Stimulated activated CD4-positive, alpha-beta T cell treated with anti-CD3 and anti-CD28 coated beads, Interleukin-2, amount 100 ng/mL, for 48 hours (primary cell): ENCODE measurements at regions not wholly inside any gene's neighbourhood (a gene's known extent, or its start where the extent isn't known, plus 50 kb on each side); places are given as distances from the start of the nearest gene placed in this dataset.
"Not testable (repeated sequence)": the region's sequence is repeated elsewhere in the genome, so short reads cannot be mapped to it uniquely, and the experiment has no call there.

Source experiments
- DNase-seq, 2 donors: peaks; one replicate each; pipeline ENCODE4 v3.0.0-alpha.2; 2020

DNA sequence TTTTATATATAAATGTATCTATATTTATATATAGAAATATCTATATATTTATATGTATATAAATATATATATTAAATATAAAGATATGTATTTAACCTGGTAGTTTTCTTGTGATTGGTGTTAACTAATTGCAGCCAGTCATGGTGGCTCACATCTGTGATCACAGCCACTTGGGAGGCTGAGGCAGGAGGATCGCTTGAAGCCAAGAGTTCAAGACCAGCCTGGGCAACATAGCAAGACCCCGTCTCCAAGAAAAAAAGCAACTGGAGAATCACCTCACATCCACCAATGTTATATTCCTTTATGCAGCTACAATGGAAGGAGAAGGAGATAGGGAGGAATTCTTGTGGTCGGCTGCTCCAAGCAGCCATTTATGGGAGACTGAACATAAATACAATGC, 224.9 kb downstream of the BAMBI start:
- DNase-seq: no peak

GRCh38 chr10:28903063-28903462, 225.7 kb downstream of the BAMBI start:
- no peak for DNase-seq

- no peak for DNase-seq
Observed at GRCh38 chr10:28903736-28904135, 226.4 kb downstream of the BAMBI start.

DNA sequence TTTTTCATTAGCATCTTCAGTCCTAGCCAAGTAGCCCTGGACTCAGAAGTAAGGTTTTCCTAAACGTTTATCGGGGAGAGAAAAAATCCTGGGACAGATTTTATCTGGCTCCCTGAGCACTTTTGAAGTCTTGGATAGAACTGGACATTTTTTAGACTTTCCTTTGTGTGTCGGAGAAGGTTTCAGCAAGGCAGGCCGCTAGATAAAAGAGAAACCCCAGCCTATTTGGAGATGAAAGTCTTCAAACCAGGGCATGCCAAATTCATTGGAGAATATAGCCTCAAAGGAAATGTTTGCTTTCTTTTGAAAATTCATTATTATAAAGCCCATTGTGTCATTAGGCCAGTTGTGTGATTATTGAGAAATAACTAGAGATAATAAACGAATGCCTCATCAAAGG, 228.1 kb downstream of the BAMBI start:
- DNase-seq: no peak

DNA sequence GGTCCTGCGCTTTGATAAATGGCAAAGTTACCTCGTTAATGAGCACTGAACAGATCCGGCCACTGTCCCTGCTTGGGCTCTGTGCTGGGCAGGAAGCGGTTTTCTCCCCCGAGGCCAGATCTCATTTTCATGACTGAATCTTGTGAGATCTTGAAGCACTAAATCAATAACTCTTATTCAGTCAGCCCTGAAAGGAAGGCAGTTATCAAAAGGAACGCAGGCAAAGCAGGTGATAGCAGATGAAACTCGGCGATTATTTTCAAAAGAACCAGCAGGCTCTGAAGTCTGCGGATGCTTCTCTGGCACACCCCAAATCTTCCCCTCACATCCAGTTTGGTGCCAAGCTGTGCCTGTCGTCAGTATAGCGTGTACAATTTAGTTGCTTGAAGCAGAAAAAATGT, 228.7 kb downstream of the BAMBI start:
- no peak for DNase-seq

GRCh38 chr10:28906415-28906814, 229.1 kb downstream of the BAMBI start:
- no peak for DNase-seq

- no peak for DNase-seq
Observed at GRCh38 chr10:28906934-28907333, 229.6 kb downstream of the BAMBI start.

GRCh38 chr10:28909875-28910274, 232.6 kb downstream of the BAMBI start:
- DNase-seq: no peak

DNA sequence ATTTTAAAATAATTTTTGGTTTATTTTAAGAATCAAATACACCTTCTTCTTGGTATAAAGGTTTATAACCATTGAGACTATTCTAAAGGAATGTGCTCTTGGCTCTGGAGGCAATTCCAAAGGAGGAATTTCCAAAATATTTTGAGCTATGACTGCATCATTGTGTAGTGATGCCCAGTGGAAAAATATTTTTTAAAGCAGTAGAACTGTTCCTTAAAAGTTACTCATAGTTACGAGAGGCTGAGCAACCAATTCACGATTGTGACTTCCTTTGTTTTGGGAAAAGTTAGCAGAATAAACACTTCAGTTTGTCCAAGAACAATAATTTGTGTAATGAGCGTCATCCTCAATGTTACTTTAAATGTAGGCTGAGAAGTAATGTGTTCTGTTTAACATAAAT, 233.6 kb downstream of the BAMBI start:
- DNase-seq: no peak

DNA sequence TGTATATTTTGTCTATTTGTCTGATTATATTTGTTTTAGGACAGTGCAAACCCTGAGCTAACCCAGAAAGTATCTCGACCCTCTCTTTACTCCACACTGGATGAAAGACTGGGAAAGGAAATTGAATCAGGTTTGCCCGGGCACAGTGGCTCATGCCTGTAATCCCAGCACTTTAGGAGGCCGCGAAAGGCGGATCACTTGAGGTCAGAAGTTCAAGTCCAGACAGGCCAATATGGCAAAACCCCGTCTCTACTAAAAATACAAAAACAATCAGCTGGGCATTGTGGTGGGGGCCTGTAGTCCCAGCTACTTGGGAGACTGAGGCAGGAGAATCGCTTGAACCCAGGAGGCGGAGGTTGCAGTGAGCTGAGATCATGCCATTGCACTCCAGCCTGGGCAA, 234.2 kb downstream of the BAMBI start:
- not testable (repeated sequence) for DNase-seq

GRCh38 chr10:28912017-28912783, 234.9 kb downstream of the BAMBI start:
- DNase-seq: no peak

DNA sequence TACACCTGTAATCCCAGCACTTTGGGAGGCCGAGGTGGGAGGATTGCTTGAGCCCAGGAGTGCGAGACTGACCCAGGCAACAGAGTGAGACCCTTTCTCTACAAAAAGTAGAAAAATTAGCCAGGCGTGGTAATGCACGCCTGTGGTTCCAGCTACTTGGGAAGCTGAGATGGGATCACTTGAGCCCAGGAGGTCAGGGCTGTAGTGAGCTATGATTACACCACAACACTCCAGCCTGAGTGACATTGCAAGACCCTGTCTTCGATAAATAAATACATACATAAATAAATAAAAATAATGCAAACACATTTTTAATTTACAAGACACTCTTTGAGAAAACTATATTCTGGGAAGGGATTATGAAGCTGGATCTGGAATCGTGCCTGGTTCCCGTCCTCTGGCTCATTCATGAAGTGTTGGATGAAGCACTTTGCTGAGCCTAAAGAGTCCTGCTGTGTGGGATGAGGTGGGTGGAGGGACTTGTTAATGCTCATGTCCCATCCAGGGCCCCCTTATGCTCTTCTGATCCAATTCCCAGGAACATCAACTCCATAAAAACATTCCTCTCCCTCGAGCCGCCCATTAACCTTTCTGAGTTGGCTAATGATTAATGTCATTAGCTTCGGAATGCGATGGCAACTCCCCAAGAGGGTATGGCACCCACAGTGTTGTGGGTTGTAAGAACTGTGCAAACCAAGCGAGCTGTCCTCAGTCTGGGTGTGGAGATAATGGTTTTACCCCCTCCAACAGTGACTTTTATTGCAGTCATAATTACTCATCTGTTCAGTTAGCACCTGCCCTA, 236.3 kb downstream of the BAMBI start:
- no peak for DNase-seq

DNA sequence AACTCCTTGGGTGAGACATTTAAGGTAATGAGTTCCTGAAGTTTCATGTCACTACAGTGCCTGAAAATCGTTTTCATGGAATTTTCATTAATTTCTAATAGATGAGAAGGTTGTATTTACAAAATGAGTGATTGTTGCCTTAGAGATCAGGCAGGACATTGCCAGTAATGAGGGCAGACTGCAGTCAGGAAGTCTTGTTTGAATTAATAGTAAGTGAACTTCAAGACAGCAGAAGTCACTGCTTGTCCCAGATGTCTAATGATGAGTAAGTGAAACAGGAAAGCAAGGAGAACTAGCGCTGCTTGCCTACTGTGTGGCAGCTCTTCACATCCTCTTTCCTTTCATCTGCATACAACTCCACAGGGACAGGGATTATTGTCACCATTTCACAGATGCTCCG, 237.4 kb downstream of the BAMBI start:
- no peak for DNase-seq

GRCh38 chr10:28915989-28916588, 238.8 kb downstream of the BAMBI start:
- DNase-seq: no peak

DNA sequence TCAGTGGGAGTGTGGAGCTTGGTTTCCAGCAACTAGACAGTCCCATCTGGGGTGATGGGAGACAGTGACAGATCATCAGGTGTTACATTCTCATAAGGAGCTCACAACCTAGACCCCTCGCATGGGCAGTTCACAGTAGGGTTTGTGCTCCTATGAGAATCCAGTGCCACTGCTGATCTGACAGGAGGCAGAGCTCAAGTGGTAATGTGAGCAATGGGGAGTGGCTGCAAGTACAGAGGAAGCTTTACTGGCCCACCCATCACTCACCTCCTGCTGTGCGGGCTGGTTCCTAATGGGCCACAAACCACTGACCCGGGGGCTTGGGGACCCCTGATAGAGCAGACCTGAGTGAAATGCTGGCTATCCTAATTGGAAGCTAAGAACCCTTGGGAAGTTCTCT, 242.8 kb downstream of the BAMBI start:
- DNase-seq: no peak

GRCh38 chr10:28922127-28922526, 244.8 kb downstream of the BAMBI start:
- DNase-seq: no peak

DNA sequence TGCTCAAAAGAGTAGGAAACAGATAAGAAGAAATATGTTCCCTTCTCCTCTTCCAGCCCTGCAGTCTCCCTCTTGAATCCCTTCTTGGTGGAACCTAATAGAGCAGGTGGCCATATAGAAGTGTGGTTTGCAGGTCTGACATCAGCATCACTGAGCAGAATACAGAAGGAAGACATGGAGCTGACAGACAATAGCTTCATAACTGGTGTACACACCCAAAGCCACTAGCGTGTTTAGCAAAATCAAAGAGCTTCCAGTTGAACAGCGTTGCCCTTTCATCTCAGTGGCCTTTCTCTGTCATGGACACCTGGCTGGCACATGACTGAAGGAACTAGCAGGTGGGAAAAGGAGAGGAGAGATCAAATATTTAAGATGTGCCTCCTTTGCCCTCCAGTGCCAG, 245.5 kb downstream of the BAMBI start:
- DNase-seq: no peak

DNA sequence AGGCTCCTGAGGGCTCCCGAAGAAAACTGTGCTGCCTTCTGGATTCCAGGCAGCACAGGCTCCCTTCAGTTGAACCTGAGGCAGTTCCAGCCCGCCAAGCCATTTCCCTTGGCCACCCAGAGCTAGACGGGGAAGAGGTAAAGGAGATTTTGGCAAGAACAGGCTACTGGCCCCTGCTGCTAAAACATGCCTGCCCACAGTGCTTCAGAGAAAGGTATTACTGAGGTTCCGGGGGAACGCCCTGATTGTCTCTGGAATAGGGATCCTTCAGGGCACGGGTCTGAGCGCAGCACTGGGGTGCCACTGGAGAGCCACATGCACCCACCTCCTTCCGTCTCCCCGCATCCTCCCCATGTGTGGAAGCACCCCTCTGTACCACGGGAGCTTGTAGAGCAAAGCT, 247.4 kb downstream of the BAMBI start:
- no peak for DNase-seq

DNA sequence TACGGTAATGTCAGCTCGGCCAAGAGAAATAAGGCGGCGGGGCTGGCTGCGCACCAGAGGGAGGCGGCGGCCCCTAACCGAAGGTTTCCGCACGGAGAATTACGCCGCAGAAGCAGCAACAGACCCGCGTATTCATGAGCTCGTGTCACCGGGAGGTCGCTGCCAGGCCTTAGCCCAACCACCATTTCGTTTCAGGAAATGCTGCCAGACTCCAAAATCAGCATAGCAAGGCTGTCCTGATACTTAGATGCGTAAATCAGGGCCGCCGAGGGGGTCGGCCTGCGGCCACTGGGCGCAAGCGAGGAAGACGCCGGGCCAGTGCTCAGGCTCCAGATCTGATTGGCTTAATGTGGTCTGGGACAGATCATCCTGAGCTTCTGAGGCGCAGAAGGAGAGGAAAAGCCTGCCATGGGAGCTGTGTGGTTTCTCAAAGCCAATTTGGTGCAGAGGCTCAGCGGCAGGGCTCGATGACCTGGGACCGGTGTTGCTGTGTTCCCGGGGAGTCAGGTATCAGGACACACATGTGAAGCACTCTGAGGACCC, 247.9 kb downstream of the BAMBI start:
- no peak for DNase-seq

- no peak for DNase-seq
Observed at GRCh38 chr10:28926932-28927331, 249.6 kb downstream of the BAMBI start.

- no peak for DNase-seq
Observed at GRCh38 chr10:28928484-28928883, 251.2 kb downstream of the BAMBI start.

- no peak for DNase-seq
Observed at GRCh38 chr10:28929942-28930341, 252.6 kb downstream of the BAMBI start.
